ENCODE measurements at regions not wholly inside any gene's neighbourhood (a gene's known extent, or its start where the extent isn't known, plus 50 kb on each side); places are given as distances from the start of the nearest gene placed in this dataset.

- 66 to 69% methylated on average over 14 of the region's 14 CpGs for WGBS, 2 donors
- Histone ChIP-seq H3K27ac (ENCODE audit: low read depth in 1 of 2, low read length in 2 of 2) (no peak overlapping the region), H3K9me3 (ENCODE audit: control insufficient read depth, low read length) (no peaks in the 10 kb centered on the region), H3K36me3 (ENCODE audit: control insufficient read depth in 1 of 2, insufficient read depth in 2 of 2, low read length in 1 of 2) (no peaks in the 10 kb centered on the region), H3K4me1 (ENCODE audit: control insufficient read depth in 1 of 2, insufficient read depth in 2 of 2, low read length in 2 of 2) (no peaks in the 10 kb centered on the region), H3K27me3 (ENCODE audit: control insufficient read depth in 1 of 2, insufficient read depth in 2 of 2, low read length in 1 of 2) (peaks cover 0 to 2% of the 10 kb centered on the region in 2 donors), H3K4me3 (ENCODE audit: low read length in 2 of 2) (no peak overlapping the region)
- DNase-seq (no peak), ATAC-seq (ENCODE audit: low FRiP score) (peak; percentile 11)
- intact Hi-C loops (cut with DNase I): no loop called here
Measured at GRCh38 chr18:34159691-34160185, 65.0 kb downstream of the NOL4 start.

- 2 to 3% methylated on average over 48 to 54 of the region's 54 CpGs for WGBS, 2 donors
- H3K36me3 ChIP-seq (ENCODE audit: control insufficient read depth in 1 of 2, insufficient read depth in 2 of 2, low read length in 1 of 2): no peaks in the 10 kb centered on the region
- intact Hi-C loops (cut with DNase I): no loop called here
- no peaks in the 10 kb centered on the region for H3K4me1 ChIP-seq (ENCODE audit: control insufficient read depth in 1 of 2, insufficient read depth in 2 of 2, low read length in 2 of 2)
- DNase-seq: peak; percentile 42 to 77
- no peaks in the 10 kb centered on the region for H3K9me3 ChIP-seq (ENCODE audit: control insufficient read depth, low read length)
- peak; percentile 69 for ATAC-seq (ENCODE audit: low FRiP score)
- peaks cover 0 to 2% of the 10 kb centered on the region in 2 donors for H3K27me3 ChIP-seq (ENCODE audit: control insufficient read depth in 1 of 2, insufficient read depth in 2 of 2, low read length in 1 of 2)
- H3K27ac ChIP-seq (ENCODE audit: low read depth in 1 of 2, low read length in 2 of 2): no peak overlapping the region
- H3K4me3 ChIP-seq (ENCODE audit: low read length in 2 of 2): peak overlapping the region; percentile 0 to 50
Measured at GRCh38 chr18:34158881-34159690, 65.6 kb downstream of the NOL4 start.

GRCh38 chr18:34153711-34154110 lies 71.0 kb downstream of the NOL4 start:
- Histone ChIP-seq H3K4me1 (ENCODE audit: control insufficient read depth in 1 of 2, insufficient read depth in 2 of 2, low read length in 2 of 2) (no peaks in the 10 kb centered on the region), H3K27me3 (ENCODE audit: control insufficient read depth in 1 of 2, insufficient read depth in 2 of 2, low read length in 1 of 2) (peaks cover 0 to 2% of the 10 kb centered on the region in 2 donors), H3K27ac (ENCODE audit: low read depth in 1 of 2, low read length in 2 of 2) (no peak overlapping the region), H3K4me3 (ENCODE audit: low read length in 2 of 2) (no peak overlapping the region), H3K9me3 (ENCODE audit: control insufficient read depth, low read length) (no peaks in the 10 kb centered on the region), H3K36me3 (ENCODE audit: control insufficient read depth in 1 of 2, insufficient read depth in 2 of 2, low read length in 1 of 2) (no peaks in the 10 kb centered on the region)
- intact Hi-C loops (cut with DNase I): no loop called here
- WGBS, 2 donors: 20 to 37% methylated on average over 1 of the region's 1 CpG
- ATAC-seq (ENCODE audit: low FRiP score): no peak
- no peak for DNase-seq

GRCh38 chr18:34131006-34131405 lies 93.7 kb downstream of the NOL4 start:
- Histone ChIP-seq H3K36me3 (ENCODE audit: control insufficient read depth in 1 of 2, insufficient read depth in 2 of 2, low read length in 1 of 2) (no peaks in the 10 kb centered on the region), H3K4me1 (ENCODE audit: control insufficient read depth in 1 of 2, insufficient read depth in 2 of 2, low read length in 2 of 2) (no peaks in the 10 kb centered on the region), H3K9me3 (ENCODE audit: control insufficient read depth, low read length) (no peaks in the 10 kb centered on the region), H3K4me3 (ENCODE audit: low read length in 2 of 2) (no peak overlapping the region), H3K27ac (ENCODE audit: low read depth in 1 of 2, low read length in 2 of 2) (no peak overlapping the region), H3K27me3 (ENCODE audit: control insufficient read depth in 1 of 2, insufficient read depth in 2 of 2, low read length in 1 of 2) (no peaks in the 10 kb centered on the region)
- intact Hi-C loops (cut with DNase I): no loop called here
- DNase-seq: no peak
- WGBS, 2 donors: 75 to 89% methylated on average over 1 of the region's 1 CpG
- ATAC-seq (ENCODE audit: low FRiP score): no peak

- no peaks in the 10 kb centered on the region for H3K4me1 ChIP-seq (ENCODE audit: control insufficient read depth in 1 of 2, insufficient read depth in 2 of 2, low read length in 2 of 2)
- H3K4me3 ChIP-seq (ENCODE audit: low read length in 2 of 2): no peak overlapping the region
- intact Hi-C loops (cut with DNase I): loop anchor here in 1 of 2 donors (10.0 kb wide), 1 partner anchor 516 kb away; no protein-coding TSS in a partner anchor
- no peak overlapping the region for H3K27ac ChIP-seq (ENCODE audit: low read depth in 1 of 2, low read length in 2 of 2)
- H3K36me3 ChIP-seq (ENCODE audit: control insufficient read depth in 1 of 2, insufficient read depth in 2 of 2, low read length in 1 of 2): no peaks in the 10 kb centered on the region
- ATAC-seq (ENCODE audit: low FRiP score): no peak
- no peaks in the 10 kb centered on the region for H3K27me3 ChIP-seq (ENCODE audit: control insufficient read depth in 1 of 2, insufficient read depth in 2 of 2, low read length in 1 of 2)
- DNase-seq: no peak
- H3K9me3 ChIP-seq (ENCODE audit: control insufficient read depth, low read length): no peaks in the 10 kb centered on the region
Measured at GRCh38 chr18:34128436-34128835, 96.3 kb downstream of the NOL4 start.

- H3K4me3 ChIP-seq (ENCODE audit: low read length in 2 of 2): no peak overlapping the region
- H3K27ac ChIP-seq (ENCODE audit: low read depth in 1 of 2, low read length in 2 of 2): no peak overlapping the region
- ATAC-seq (ENCODE audit: low FRiP score) (no peak), DNase-seq (no peak)
- WGBS, 2 donors: 54 to 59% methylated on average over 3 of the region's 3 CpGs
- intact Hi-C loops (cut with DNase I): loop anchor here in 1 of 2 donors (10.0 kb wide), 1 partner anchor 519 kb away; no protein-coding TSS in a partner anchor
- H3K9me3 ChIP-seq (ENCODE audit: control insufficient read depth, low read length): no peaks in the 10 kb centered on the region
- no peaks in the 10 kb centered on the region for H3K36me3 ChIP-seq (ENCODE audit: control insufficient read depth in 1 of 2, insufficient read depth in 2 of 2, low read length in 1 of 2)
- no peaks in the 10 kb centered on the region for H3K4me1 ChIP-seq (ENCODE audit: control insufficient read depth in 1 of 2, insufficient read depth in 2 of 2, low read length in 2 of 2)
- H3K27me3 ChIP-seq (ENCODE audit: control insufficient read depth in 1 of 2, insufficient read depth in 2 of 2, low read length in 1 of 2): no peaks in the 10 kb centered on the region
Measured at GRCh38 chr18:34126121-34126520, 98.6 kb downstream of the NOL4 start.

GRCh38 chr18:34122724-34123334 lies 101.9 kb downstream of the NOL4 start:
- Histone ChIP-seq H3K36me3 (ENCODE audit: control insufficient read depth in 1 of 2, insufficient read depth in 2 of 2, low read length in 1 of 2) (no peaks in the 10 kb centered on the region), H3K27me3 (ENCODE audit: control insufficient read depth in 1 of 2, insufficient read depth in 2 of 2, low read length in 1 of 2) (no peaks in the 10 kb centered on the region), H3K9me3 (ENCODE audit: control insufficient read depth, low read length) (no peaks in the 10 kb centered on the region), H3K27ac (ENCODE audit: low read depth in 1 of 2, low read length in 2 of 2) (no peak overlapping the region), H3K4me1 (ENCODE audit: control insufficient read depth in 1 of 2, insufficient read depth in 2 of 2, low read length in 2 of 2) (no peaks in the 10 kb centered on the region), H3K4me3 (ENCODE audit: low read length in 2 of 2) (no peak overlapping the region)
- intact Hi-C loops (cut with DNase I): loop anchor here in 1 of 2 donors (5.0 to 10.0 kb wide), 3 partner anchors 199 to 664 kb away; no protein-coding TSS in a partner anchor
- DNase-seq (no peak), ATAC-seq (ENCODE audit: low FRiP score) (peak; percentile 59)
- WGBS, 2 donors: 18 to 23% methylated on average over 4 of the region's 4 CpGs

- no peak for ATAC-seq (ENCODE audit: low FRiP score)
Measured at GRCh38 chr18:34121200-34121721, 103.5 kb downstream of the NOL4 start.

More at GRCh38 chr18:34121200-34121721, 103.5 kb downstream of the NOL4 start:
- no peaks in the 10 kb centered on the region for H3K4me1 ChIP-seq (ENCODE audit: control insufficient read depth in 1 of 2, insufficient read depth in 2 of 2, low read length in 2 of 2)
- DNase-seq: no peak
- no peaks in the 10 kb centered on the region for H3K36me3 ChIP-seq (ENCODE audit: control insufficient read depth in 1 of 2, insufficient read depth in 2 of 2, low read length in 1 of 2)
- no peak overlapping the region for H3K27ac ChIP-seq (ENCODE audit: low read depth in 1 of 2, low read length in 2 of 2)
- intact Hi-C loops (cut with DNase I): loop anchor here in 1 of 2 donors (5.0 to 10.0 kb wide), 3 partner anchors 201 to 666 kb away; no protein-coding TSS in a partner anchor
- 51 to 59% methylated on average over 4 of the region's 4 CpGs for WGBS, 2 donors
- no peaks in the 10 kb centered on the region for H3K27me3 ChIP-seq (ENCODE audit: control insufficient read depth in 1 of 2, insufficient read depth in 2 of 2, low read length in 1 of 2)
- no peak overlapping the region for H3K4me3 ChIP-seq (ENCODE audit: low read length in 2 of 2)
- no peaks in the 10 kb centered on the region for H3K9me3 ChIP-seq (ENCODE audit: control insufficient read depth, low read length)

Measured in aorta (tissue), 5 donors.